Astrocyte of the cerebellum (primary cell): ENCODE measurements at regions not wholly inside any gene's neighbourhood (a gene's known extent, or its start where the extent isn't known, plus 50 kb on each side); places are given as distances from the start of the nearest gene placed in this dataset.

Experiments
- DNase-seq: peaks from one replicate; pipeline ENCODE4 v3.0.0-alpha.2; 2011; ENCODE audit warnings: low read depth
- H3K4me3 ChIP-seq: 2 replicates; pipeline ENCODE4 v1.5.1; 2011; ENCODE audit warnings: mild to moderate bottlenecking, low read depth, low read length, moderate library complexity
- in situ Hi-C: cut with HindIII; loops from 2 replicates; pipeline ENCODE4 v1.10.0; 2017; ENCODE audit warnings: low sequenced_read_pairs
- TF ChIP-seq, protein P1 (sequence below): IDR thresholded peaks from 2 replicates; pipeline ENCODE4 v1.5.1; 2012; ENCODE audit warnings: low read length, low read depth, moderate library complexity, mild to moderate bottlenecking; ENCODE audit errors: missing control alignments

- in situ Hi-C loops: no loop called here
- TF ChIP-seq, protein P1, sequence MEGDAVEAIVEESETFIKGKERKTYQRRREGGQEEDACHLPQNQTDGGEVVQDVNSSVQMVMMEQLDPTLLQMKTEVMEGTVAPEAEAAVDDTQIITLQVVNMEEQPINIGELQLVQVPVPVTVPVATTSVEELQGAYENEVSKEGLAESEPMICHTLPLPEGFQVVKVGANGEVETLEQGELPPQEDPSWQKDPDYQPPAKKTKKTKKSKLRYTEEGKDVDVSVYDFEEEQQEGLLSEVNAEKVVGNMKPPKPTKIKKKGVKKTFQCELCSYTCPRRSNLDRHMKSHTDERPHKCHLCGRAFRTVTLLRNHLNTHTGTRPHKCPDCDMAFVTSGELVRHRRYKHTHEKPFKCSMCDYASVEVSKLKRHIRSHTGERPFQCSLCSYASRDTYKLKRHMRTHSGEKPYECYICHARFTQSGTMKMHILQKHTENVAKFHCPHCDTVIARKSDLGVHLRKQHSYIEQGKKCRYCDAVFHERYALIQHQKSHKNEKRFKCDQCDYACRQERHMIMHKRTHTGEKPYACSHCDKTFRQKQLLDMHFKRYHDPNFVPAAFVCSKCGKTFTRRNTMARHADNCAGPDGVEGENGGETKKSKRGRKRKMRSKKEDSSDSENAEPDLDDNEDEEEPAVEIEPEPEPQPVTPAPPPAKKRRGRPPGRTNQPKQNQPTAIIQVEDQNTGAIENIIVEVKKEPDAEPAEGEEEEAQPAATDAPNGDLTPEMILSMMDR: no peak
- no peak overlapping the region for H3K4me3 ChIP-seq
- no peak for DNase-seq
Observed at GRCh38 chr6:16828058-16828457, 66.8 kb upstream of the ATXN1 start.

- TF ChIP-seq, protein P1: no peak
- no peak for DNase-seq
- in situ Hi-C loops: no loop called here
- H3K4me3 ChIP-seq: no peak overlapping the region
Observed at GRCh38 chr6:16827627-16828026, 66.4 kb upstream of the ATXN1 start.

GRCh38 chr6:16825784-16826183 is 64.5 kb upstream of the ATXN1 start:
- TF ChIP-seq, protein P1: no peak
- in situ Hi-C loops: no loop called here
- DNase-seq: no peak
- H3K4me3 ChIP-seq: no peak overlapping the region

DNA sequence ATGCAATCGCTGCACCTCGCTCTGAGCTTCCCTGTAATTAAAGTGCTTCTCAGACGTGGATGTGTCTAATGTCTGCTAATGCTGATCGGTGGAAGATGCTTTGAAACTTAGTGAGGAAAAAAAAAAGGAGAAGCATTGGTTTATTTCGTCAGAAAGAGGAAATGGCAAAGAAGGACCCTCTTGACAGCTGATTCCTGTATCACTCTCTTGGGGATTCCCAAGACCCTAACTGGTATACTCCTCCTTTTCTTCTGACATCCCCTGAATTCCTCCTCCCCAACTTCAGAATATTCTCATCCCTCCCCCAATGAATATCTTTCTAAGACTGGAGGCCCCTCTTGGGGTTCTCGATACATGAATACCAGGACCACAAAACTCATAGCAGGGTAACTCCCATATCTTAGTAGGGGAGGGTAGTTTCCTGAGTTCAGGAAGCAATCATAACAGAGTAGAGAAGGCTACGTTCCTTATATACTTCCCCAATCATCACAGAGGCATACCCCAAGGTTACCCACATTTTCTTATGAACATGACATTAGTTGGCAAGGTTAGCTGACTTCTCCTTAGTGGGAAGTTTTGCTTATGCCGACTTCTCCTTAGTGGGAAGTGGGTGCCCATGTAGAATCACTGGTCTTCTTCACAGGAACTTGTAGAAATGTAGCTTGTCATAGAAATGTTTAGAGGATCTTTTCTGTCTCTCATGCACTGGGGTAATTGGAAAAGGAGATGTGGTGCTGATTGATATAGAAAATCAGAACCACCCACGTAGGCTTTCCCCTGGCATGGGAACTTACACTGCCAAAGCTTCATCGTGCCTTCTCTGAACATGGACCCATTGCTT is 63.8 kb upstream of the ATXN1 start:
- no peak for DNase-seq
- in situ Hi-C loops: no loop called here

GRCh38 chr6:16823718-16824352 is 62.6 kb upstream of the ATXN1 start:
- in situ Hi-C loops: no loop called here
- no peak for DNase-seq
- TF ChIP-seq, protein P1: no peak
- no peak overlapping the region for H3K4me3 ChIP-seq

More for the DNA sequence above, 63.8 kb upstream of the ATXN1 start:
- H3K4me3 ChIP-seq: no peak overlapping the region
- TF ChIP-seq, protein P1: no peak

DNA sequence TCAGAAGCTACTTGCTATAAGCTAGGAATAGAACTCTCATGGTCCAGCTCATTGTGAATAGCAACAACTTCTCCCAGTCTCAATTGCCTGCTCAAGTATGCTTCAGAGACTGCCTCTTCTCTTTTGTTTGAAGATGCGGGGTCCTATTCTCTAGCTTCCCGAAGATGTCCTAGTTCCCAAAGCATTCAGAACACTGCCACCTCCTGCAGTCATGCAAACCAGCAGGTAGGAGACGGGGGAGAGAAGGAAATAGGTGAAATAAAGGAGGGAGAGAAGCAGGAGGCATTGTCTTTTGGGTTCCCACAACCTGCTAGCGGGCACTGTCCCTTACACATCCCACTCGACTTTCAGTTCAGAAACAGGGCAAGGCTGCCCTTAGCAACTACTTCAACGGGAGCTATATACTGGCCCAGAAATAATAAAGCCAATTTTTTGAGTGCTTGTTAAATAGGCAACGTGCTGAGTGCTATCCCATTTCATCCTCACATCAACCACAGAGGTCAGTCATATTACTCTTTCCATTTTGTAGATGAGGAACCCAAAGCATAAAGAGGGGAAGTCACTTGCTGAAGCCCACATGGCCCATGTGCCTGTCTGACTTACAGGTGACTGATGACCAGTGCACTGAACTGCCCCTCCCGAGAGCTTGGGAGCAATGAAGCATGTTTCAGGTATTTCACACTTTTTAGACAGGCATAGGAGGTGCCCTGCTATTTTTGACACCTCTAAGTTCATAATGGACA is 61.9 kb upstream of the ATXN1 start:
- TF ChIP-seq, protein P1: no peak
- no peak for DNase-seq
- in situ Hi-C loops: no loop called here
- no peak overlapping the region for H3K4me3 ChIP-seq
